Liver (tissue), 7 donors: ENCODE measurements at regions not wholly inside any gene's neighbourhood (a gene's known extent, or its start where the extent isn't known, plus 50 kb on each side); places are given as distances from the start of the nearest gene placed in this dataset.

ENCODE experiments used
- DNase-seq: peaks from one replicate; pipeline ENCODE4 v3.0.0-alpha.2; 2017; ENCODE audit warnings: low spot score
- H3K27ac ChIP-seq, 2 donors: one replicate each; pipeline ENCODE4 v1.7.0; 2013; ENCODE audit warnings: inconsistent platforms in 2 of 2, low read length in 2 of 2, control low read depth in 1 of 2, low read depth in 1 of 2, mild to moderate bottlenecking in 1 of 2
- H3K27me3 ChIP-seq, 4 donors: one replicate each; pipeline versions ENCODE4 v1.6.1 to v1.7.0; 2013; ENCODE audit warnings: low read length in 3 of 4, inconsistent platforms in 1 of 4, mild to moderate bottlenecking in 1 of 4, moderate library complexity in 1 of 4; ENCODE audit not compliant: control insufficient read depth in 4 of 4, insufficient read depth in 4 of 4
- H3K36me3 ChIP-seq, 4 donors: one replicate each; pipeline versions ENCODE4 v1.6.1 to v1.7.0; 2013; ENCODE audit warnings: low read length in 3 of 4, mild to moderate bottlenecking in 3 of 4, low read depth in 1 of 4, moderate library complexity in 1 of 4; ENCODE audit not compliant: control insufficient read depth in 4 of 4, insufficient read depth in 3 of 4
- H3K4me1 ChIP-seq, 4 donors: one replicate each; pipeline versions ENCODE4 v1.6.1 to v1.7.0; 2013; ENCODE audit warnings: low read length in 3 of 4, mild to moderate bottlenecking in 3 of 4, moderate library complexity in 1 of 4; ENCODE audit not compliant: control insufficient read depth in 4 of 4, insufficient read depth in 4 of 4
- H3K4me3 ChIP-seq, 3 donors: one replicate each; pipeline versions ENCODE4 v1.6.1 to v1.7.0; 2013; ENCODE audit warnings: low read length in 3 of 3, control low read depth in 1 of 3, low read depth in 1 of 3, mild to moderate bottlenecking in 1 of 3
- H3K9ac ChIP-seq, 2 donors: one replicate each; pipeline ENCODE4 v1.7.0; 2013; ENCODE audit warnings: low read length in 2 of 2, mild to moderate bottlenecking in 2 of 2, moderate library complexity in 2 of 2, control low read depth in 1 of 2, low read depth in 1 of 2
- H3K9me3 ChIP-seq, 4 donors: one replicate each; pipeline versions ENCODE4 v1.6.1 to v1.7.0; 2013; ENCODE audit warnings: low read length in 3 of 4; ENCODE audit not compliant: control insufficient read depth in 4 of 4
- EGR1 ChIP-seq, 2 donors: IDR thresholded peaks; 2 replicates each; pipeline ENCODE4 v1.6.1; 2016 to 2018; ENCODE audit warnings: antibody characterized with exemption in 2 of 2, low read depth in 2 of 2
- FOXA1 ChIP-seq: IDR thresholded peaks from 2 replicates; pipeline ENCODE4 v1.6.1; 2016; ENCODE audit warnings: antibody characterized with exemption
- FOXA2 ChIP-seq: IDR thresholded peaks from 2 replicates; pipeline ENCODE4 v1.6.1; 2016; ENCODE audit warnings: antibody characterized with exemption
- GABPA ChIP-seq, 2 donors: IDR thresholded peaks in 1 of 2; conservative IDR thresholded peaks in 1 of 2; 2 replicates each; pipeline ENCODE4 v1.6.1; 2016; ENCODE audit warnings: antibody characterized with exemption in 2 of 2, mild to moderate bottlenecking in 1 of 2, moderate library complexity in 1 of 2
- HNF4A ChIP-seq, 2 donors: conservative IDR thresholded peaks; 2 replicates each; pipeline ENCODE4 v1.6.1; 2016; ENCODE audit warnings: antibody characterized with exemption in 2 of 2, mild to moderate bottlenecking in 2 of 2
- HNF4G ChIP-seq: IDR thresholded peaks from 2 replicates; pipeline ENCODE4 v1.6.1; 2016; ENCODE audit warnings: antibody characterized with exemption
- JUND ChIP-seq, 2 donors: IDR thresholded peaks; 2 replicates each; pipeline ENCODE4 v1.6.1; 2016; ENCODE audit warnings: antibody characterized with exemption in 2 of 2
- NR2F2 ChIP-seq: IDR thresholded peaks from 2 replicates; pipeline ENCODE4 v1.6.1; 2016; ENCODE audit warnings: antibody characterized with exemption
- RAD21 ChIP-seq, 2 donors: IDR thresholded peaks; 2 replicates each; pipeline ENCODE4 v1.6.1; 2016; ENCODE audit warnings: antibody characterized with exemption in 2 of 2, mild to moderate bottlenecking in 2 of 2
- RXRA ChIP-seq, 2 donors: IDR thresholded peaks; 2 replicates each; pipeline ENCODE4 v1.6.1; 2017 to 2018; ENCODE audit warnings: antibody characterized with exemption in 2 of 2, mild to moderate bottlenecking in 1 of 2
- SP1 ChIP-seq: IDR thresholded peaks from 2 replicates; pipeline ENCODE4 v1.6.1; 2018; ENCODE audit warnings: antibody characterized with exemption, mild to moderate bottlenecking
- TAF1 ChIP-seq: conservative IDR thresholded peaks from 2 replicates; pipeline ENCODE4 v1.6.1; 2016; ENCODE audit warnings: antibody characterized with exemption, mild to moderate bottlenecking
- YY1 ChIP-seq: IDR thresholded peaks from 2 replicates; pipeline ENCODE4 v1.6.1; 2016; ENCODE audit warnings: antibody characterized with exemption, mild to moderate bottlenecking
- WGBS: extraction: QIAGEN DNeasy Blood & Tissue Kit; methylation state at CpG from one replicate; pipeline ENCODE4 v1.1.7; 2013; 5-methylcytosine and 5-hydroxymethylcytosine counted together
- TF ChIP-seq, protein P1 (sequence below): IDR thresholded peaks from 2 replicates; pipeline ENCODE4 v1.6.1; 2016; ENCODE audit warnings: antibody characterized with exemption
- TF ChIP-seq, protein P2 (sequence below): IDR thresholded peaks from 2 replicates; pipeline ENCODE4 v1.6.1; 2016; ENCODE audit warnings: antibody characterized with exemption
- TF ChIP-seq, protein P3 (sequence below): IDR thresholded peaks from 2 replicates; pipeline ENCODE4 v1.6.1; 2016; ENCODE audit warnings: antibody characterized with exemption, mild to moderate bottlenecking
- TF ChIP-seq, protein P4 (sequence below): IDR thresholded peaks from 2 replicates; pipeline ENCODE4 v1.6.1; 2016; ENCODE audit warnings: antibody characterized with exemption
- donor health status: healthy.
- donor health status: healthy.
- donor health status: healthy.
- donor health status: healthy.

DNA sequence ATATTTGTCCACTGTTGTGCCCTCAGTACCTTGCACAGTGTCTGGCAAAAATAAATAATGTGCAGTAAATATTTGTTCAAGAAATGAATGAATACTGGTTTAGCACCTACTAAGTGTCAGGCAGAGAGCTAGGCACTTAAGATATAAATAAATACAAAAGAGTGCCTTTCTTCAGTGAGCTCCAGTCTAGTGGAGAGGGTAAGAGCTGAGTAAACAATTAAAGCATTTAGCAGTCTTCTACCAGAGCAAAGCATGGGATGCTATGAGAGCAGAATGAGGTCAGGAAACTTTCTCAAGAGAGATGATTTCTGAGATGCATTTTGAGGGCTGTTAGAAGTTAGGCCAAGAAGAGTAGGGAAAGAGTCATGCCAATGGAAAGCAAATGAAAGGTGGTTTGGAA, 314.7 kb downstream of the DSC3 start:
- Histone ChIP-seq H3K9ac (no peak overlapping the region), H3K27ac (no peak overlapping the region), H3K27me3 (no peaks in the 10 kb centered on the region), H3K36me3 (no peaks in the 10 kb centered on the region), H3K4me1 (no peaks in the 10 kb centered on the region), H3K9me3 (peaks cover 0 to under 1% (median 0%) of the 10 kb centered on the region in 4 donors), H3K4me3 (no peak overlapping the region)
- no peak for TF ChIP-seq RAD21 (IDR thresholded peaks at IDR 0.05)
- TF ChIP-seq, protein P1, sequence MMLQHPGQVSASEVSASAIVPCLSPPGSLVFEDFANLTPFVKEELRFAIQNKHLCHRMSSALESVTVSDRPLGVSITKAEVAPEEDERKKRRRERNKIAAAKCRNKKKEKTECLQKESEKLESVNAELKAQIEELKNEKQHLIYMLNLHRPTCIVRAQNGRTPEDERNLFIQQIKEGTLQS = no peak
- TF ChIP-seq, protein P2, sequence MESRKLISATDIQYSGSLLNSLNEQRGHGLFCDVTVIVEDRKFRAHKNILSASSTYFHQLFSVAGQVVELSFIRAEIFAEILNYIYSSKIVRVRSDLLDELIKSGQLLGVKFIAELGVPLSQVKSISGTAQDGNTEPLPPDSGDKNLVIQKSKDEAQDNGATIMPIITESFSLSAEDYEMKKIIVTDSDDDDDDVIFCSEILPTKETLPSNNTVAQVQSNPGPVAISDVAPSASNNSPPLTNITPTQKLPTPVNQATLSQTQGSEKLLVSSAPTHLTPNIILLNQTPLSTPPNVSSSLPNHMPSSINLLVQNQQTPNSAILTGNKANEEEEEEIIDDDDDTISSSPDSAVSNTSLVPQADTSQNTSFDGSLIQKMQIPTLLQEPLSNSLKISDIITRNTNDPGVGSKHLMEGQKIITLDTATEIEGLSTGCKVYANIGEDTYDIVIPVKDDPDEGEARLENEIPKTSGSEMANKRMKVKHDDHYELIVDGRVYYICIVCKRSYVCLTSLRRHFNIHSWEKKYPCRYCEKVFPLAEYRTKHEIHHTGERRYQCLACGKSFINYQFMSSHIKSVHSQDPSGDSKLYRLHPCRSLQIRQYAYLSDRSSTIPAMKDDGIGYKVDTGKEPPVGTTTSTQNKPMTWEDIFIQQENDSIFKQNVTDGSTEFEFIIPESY = no peak
- TF ChIP-seq, protein P3, sequence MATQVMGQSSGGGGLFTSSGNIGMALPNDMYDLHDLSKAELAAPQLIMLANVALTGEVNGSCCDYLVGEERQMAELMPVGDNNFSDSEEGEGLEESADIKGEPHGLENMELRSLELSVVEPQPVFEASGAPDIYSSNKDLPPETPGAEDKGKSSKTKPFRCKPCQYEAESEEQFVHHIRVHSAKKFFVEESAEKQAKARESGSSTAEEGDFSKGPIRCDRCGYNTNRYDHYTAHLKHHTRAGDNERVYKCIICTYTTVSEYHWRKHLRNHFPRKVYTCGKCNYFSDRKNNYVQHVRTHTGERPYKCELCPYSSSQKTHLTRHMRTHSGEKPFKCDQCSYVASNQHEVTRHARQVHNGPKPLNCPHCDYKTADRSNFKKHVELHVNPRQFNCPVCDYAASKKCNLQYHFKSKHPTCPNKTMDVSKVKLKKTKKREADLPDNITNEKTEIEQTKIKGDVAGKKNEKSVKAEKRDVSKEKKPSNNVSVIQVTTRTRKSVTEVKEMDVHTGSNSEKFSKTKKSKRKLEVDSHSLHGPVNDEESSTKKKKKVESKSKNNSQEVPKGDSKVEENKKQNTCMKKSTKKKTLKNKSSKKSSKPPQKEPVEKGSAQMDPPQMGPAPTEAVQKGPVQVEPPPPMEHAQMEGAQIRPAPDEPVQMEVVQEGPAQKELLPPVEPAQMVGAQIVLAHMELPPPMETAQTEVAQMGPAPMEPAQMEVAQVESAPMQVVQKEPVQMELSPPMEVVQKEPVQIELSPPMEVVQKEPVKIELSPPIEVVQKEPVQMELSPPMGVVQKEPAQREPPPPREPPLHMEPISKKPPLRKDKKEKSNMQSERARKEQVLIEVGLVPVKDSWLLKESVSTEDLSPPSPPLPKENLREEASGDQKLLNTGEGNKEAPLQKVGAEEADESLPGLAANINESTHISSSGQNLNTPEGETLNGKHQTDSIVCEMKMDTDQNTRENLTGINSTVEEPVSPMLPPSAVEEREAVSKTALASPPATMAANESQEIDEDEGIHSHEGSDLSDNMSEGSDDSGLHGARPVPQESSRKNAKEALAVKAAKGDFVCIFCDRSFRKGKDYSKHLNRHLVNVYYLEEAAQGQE = no peak
- no peak for TF ChIP-seq FOXA1
- no peak for TF ChIP-seq TAF1
- no peak for TF ChIP-seq EGR1 (IDR thresholded peaks at IDR 0.05; ENCODE audit: low read depth in 2 of 2)
- no peak for TF ChIP-seq FOXA2
- TF ChIP-seq HNF4G = no peak
- TF ChIP-seq, protein P4, sequence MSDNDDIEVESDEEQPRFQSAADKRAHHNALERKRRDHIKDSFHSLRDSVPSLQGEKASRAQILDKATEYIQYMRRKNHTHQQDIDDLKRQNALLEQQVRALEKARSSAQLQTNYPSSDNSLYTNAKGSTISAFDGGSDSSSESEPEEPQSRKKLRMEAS = no peak
- TF ChIP-seq JUND (IDR thresholded peaks at IDR 0.05) = no peak
- no peak for TF ChIP-seq NR2F2
- TF ChIP-seq HNF4A (conservative IDR thresholded peaks at IDR 0.05) = no peak
- TF ChIP-seq SP1 = no peak
- no peak for TF ChIP-seq GABPA (IDR thresholded peaks at IDR 0.05 in 1 of 2, conservative IDR thresholded peaks at IDR 0.05 in 1 of 2)
- no peak for TF ChIP-seq RXRA (IDR thresholded peaks at IDR 0.05)
- no peak for TF ChIP-seq YY1
- DNase-seq = no peak

GRCh38 chr18:30713299-30713698, 329.2 kb downstream of the DSC3 start:
- no peak overlapping the region for H3K9ac ChIP-seq
- no peaks in the 10 kb centered on the region for H3K27me3 ChIP-seq
- no peaks in the 10 kb centered on the region for H3K9me3 ChIP-seq
- TF ChIP-seq RXRA (IDR thresholded peaks at IDR 0.05) (no peak), RAD21 (IDR thresholded peaks at IDR 0.05) (no peak), JUND (IDR thresholded peaks at IDR 0.05) (no peak), FOXA1 (no peak), NR2F2 (no peak), EGR1 (IDR thresholded peaks at IDR 0.05; ENCODE audit: low read depth in 2 of 2) (no peak)
- TF ChIP-seq, protein P4 = no peak
- TF ChIP-seq, protein P3 = no peak
- no peaks in the 10 kb centered on the region for H3K36me3 ChIP-seq
- no peaks in the 10 kb centered on the region for H3K4me1 ChIP-seq
- H3K27ac ChIP-seq = no peak overlapping the region
- no peak overlapping the region for H3K4me3 ChIP-seq
- no peak for DNase-seq
- 62% methylated on average over 2 of the region's 2 CpGs for WGBS
